ENCODE measurements at regions not wholly inside any gene's neighbourhood (a gene's known extent, or its start where the extent isn't known, plus 50 kb on each side); places are given as distances from the start of the nearest gene placed in this dataset.

DNA sequence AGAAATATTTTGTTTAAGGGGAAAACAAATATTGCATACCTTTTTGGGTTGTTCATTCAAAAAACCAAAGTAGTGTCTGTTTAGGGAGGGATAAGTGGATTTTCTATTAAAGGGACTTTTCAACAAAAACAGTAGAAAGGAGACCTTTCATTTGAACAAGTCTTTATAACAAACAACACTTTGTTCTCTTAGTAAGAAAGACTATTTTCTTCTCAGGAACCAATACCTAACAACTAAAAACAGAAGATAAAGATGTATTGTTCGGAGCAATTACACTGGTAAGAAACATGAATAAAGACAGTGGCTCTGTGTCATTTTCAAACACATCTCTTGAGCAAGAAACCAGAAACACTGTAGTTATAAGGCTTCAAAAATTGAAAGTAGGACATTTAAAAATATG is 1610.1 kb upstream of the PCDH20 start:
- TF ChIP-seq, protein P1, sequence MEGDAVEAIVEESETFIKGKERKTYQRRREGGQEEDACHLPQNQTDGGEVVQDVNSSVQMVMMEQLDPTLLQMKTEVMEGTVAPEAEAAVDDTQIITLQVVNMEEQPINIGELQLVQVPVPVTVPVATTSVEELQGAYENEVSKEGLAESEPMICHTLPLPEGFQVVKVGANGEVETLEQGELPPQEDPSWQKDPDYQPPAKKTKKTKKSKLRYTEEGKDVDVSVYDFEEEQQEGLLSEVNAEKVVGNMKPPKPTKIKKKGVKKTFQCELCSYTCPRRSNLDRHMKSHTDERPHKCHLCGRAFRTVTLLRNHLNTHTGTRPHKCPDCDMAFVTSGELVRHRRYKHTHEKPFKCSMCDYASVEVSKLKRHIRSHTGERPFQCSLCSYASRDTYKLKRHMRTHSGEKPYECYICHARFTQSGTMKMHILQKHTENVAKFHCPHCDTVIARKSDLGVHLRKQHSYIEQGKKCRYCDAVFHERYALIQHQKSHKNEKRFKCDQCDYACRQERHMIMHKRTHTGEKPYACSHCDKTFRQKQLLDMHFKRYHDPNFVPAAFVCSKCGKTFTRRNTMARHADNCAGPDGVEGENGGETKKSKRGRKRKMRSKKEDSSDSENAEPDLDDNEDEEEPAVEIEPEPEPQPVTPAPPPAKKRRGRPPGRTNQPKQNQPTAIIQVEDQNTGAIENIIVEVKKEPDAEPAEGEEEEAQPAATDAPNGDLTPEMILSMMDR (IDR thresholded peaks at IDR 0.05), result no peak
- TF ChIP-seq POLR2A (IDR thresholded peaks at IDR 0.05), result no peak
